Left ventricle myocardium inferior (tissue), 1 donor: ENCODE measurements at regions not wholly inside any gene's neighbourhood (a gene's known extent, or its start where the extent isn't known, plus 50 kb on each side); places are given as distances from the start of the nearest gene placed in this dataset.
"Not testable (repeated sequence)": the region's sequence is repeated elsewhere in the genome, so short reads cannot be mapped to it uniquely, and the experiment has no call there.

Experiments
- DNase-seq: peaks from one replicate; pipeline ENCODE4 v3.0.0-alpha.2; 2020
- H3K27ac ChIP-seq: fragments of 200-600 bp; replicated peaks from 2 replicates; pipeline ENCODE4 v1.8.0; 2021
- H3K27me3 ChIP-seq: fragments of 200-600 bp; 2 replicates; pipeline ENCODE4 v1.8.0; 2021; ENCODE audit warnings: low read depth
- H3K36me3 ChIP-seq: fragments of 200-600 bp; 2 replicates; pipeline ENCODE4 v1.8.0; 2021
- H3K4me1 ChIP-seq: fragments of 200-600 bp; 2 replicates; pipeline ENCODE4 v1.8.0; 2021
- H3K4me3 ChIP-seq: fragments of 200-600 bp; 2 replicates; pipeline ENCODE4 v1.8.0; 2021; ENCODE audit warnings: mild to moderate bottlenecking, moderate library complexity
- H3K9me3 ChIP-seq: fragments of 200-600 bp; replicated peaks from 2 replicates; pipeline ENCODE4 v1.8.0; 2021
- intact Hi-C: fragments of 100-400 bp; cut with micrococcal nuclease; formaldehyde crosslinking; loops from one replicate; pipeline ENCODE4 v1.11.0; 2022
- TF ChIP-seq, protein P1 (sequence below): fragments of 200-600 bp; IDR thresholded peaks from 2 replicates; pipeline ENCODE4 v1.8.0; 2021; ENCODE audit warnings: antibody characterized with exemption, mild to moderate bottlenecking, borderline replicate concordance
- donor health status: DM: no; HTN: yes; CAD: no; lungs with severe emphysema.

DNA sequence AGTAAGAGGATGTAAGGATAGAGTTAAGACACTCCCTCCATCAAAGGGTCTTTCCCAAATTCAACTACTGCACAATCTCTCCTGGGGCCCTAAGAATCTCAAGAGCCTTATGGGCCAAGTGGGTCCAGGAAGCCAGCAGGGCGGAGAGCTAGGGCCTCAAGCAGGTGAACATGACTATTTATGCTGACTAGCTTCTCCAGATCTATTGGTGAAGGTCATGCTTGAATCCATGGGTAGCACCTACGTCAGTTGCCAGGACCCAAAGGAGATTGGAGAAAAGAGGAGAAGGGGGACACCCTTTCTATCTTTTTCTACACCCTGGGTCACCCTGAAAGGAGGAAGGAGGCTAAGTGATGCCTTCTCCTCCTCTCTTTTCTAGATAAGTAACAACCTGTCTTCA, 534.2 kb upstream of the MIS18BP1 start:
- H3K36me3 ChIP-seq = no peaks in the 10 kb centered on the region
- intact Hi-C loops = no loop called here
- no peak overlapping the region for H3K4me3 ChIP-seq
- no peaks in the 10 kb centered on the region for H3K27me3 ChIP-seq
- peaks cover 69% of the 10 kb centered on the region for H3K9me3 ChIP-seq
- no peak for DNase-seq
- H3K27ac ChIP-seq = no peak overlapping the region
- TF ChIP-seq, protein P1, sequence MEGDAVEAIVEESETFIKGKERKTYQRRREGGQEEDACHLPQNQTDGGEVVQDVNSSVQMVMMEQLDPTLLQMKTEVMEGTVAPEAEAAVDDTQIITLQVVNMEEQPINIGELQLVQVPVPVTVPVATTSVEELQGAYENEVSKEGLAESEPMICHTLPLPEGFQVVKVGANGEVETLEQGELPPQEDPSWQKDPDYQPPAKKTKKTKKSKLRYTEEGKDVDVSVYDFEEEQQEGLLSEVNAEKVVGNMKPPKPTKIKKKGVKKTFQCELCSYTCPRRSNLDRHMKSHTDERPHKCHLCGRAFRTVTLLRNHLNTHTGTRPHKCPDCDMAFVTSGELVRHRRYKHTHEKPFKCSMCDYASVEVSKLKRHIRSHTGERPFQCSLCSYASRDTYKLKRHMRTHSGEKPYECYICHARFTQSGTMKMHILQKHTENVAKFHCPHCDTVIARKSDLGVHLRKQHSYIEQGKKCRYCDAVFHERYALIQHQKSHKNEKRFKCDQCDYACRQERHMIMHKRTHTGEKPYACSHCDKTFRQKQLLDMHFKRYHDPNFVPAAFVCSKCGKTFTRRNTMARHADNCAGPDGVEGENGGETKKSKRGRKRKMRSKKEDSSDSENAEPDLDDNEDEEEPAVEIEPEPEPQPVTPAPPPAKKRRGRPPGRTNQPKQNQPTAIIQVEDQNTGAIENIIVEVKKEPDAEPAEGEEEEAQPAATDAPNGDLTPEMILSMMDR = no peak
- H3K4me1 ChIP-seq = no peaks in the 10 kb centered on the region

GRCh38 chr14:45786266-45786665, 533.3 kb upstream of the MIS18BP1 start:
- Histone ChIP-seq H3K27ac (no peak overlapping the region), H3K4me3 (no peak overlapping the region), H3K4me1 (no peaks in the 10 kb centered on the region), H3K27me3 (no peaks in the 10 kb centered on the region), H3K9me3 (peaks cover 78% of the 10 kb centered on the region), H3K36me3 (no peaks in the 10 kb centered on the region)
- no peak for DNase-seq
- TF ChIP-seq, protein P1 = no peak
- intact Hi-C loops = no loop called here

- Histone ChIP-seq H3K4me3 (no peak overlapping the region), H3K27ac (no peak overlapping the region), H3K9me3 (peaks cover 81% of the 10 kb centered on the region), H3K36me3 (no peaks in the 10 kb centered on the region), H3K27me3 (no peaks in the 10 kb centered on the region), H3K4me1 (no peaks in the 10 kb centered on the region)
- intact Hi-C loops = no loop called here
- DNase-seq = no peak
- TF ChIP-seq, protein P1 = no peak
These were observed 532.2 kb upstream of the MIS18BP1 start for GRCh38 chr14:45785240-45785639.

DNA sequence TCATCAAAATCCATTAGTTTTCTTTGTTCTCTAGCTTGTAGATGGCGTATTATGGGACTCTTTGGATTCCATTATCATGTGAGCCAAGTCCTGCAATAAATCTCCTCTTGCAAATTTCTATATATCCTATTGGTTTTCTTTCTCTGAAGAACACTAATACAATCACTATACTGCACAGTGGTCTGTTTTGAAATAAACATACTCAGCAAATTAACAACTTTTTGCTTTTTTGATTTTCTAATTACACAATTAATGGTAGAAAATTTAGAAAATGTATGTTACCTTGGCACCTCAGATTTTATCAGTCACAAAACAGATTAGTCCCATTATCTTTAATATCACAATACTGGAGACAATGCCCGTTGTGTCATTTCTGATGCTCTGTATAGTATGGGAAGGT, 513.2 kb upstream of the MIS18BP1 start:
- H3K4me3 ChIP-seq = no peak overlapping the region
- H3K4me1 ChIP-seq = no peaks in the 10 kb centered on the region
- no peak overlapping the region for H3K27ac ChIP-seq
- peaks cover 18% of the 10 kb centered on the region for H3K9me3 ChIP-seq
- H3K36me3 ChIP-seq = no peaks in the 10 kb centered on the region
- DNase-seq = no peak
- TF ChIP-seq, protein P1 = no peak
- no peaks in the 10 kb centered on the region for H3K27me3 ChIP-seq
- intact Hi-C loops = no loop called here

DNA sequence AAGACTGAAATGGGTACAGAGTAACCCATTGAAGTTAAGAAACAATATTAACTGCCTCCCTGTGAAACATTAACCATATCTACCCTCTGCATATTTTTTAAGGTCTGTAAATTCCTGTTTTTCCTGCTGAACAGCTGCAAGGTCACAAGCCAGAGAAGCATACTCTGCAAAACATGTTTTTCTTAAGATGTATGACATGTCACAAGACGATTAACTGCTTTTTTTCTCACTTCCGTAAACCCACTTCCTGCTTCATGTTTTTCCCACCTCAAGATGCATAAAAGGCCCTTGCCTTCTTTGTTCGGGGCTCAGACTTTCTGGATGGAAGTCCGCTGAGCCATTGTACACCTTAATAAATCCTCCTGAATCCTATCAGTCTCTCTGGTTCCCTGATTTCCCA, 504.7 kb upstream of the MIS18BP1 start:
- no peaks in the 10 kb centered on the region for H3K4me1 ChIP-seq
- H3K9me3 ChIP-seq = peaks cover 78% of the 10 kb centered on the region
- intact Hi-C loops = no loop called here

GRCh38 chr14:45756412-45756811, 503.4 kb upstream of the MIS18BP1 start:
- peaks cover 75% of the 10 kb centered on the region for H3K9me3 ChIP-seq
- H3K36me3 ChIP-seq, DNase-seq, H3K4me3 ChIP-seq, H3K27ac ChIP-seq, H3K4me1 ChIP-seq, intact Hi-C loops, H3K27me3 ChIP-seq: not testable (repeated sequence)

More for the DNA sequence above, 504.7 kb upstream of the MIS18BP1 start:
- Histone ChIP-seq H3K4me3 (no peak overlapping the region), H3K27ac (no peak overlapping the region), H3K27me3 (no peaks in the 10 kb centered on the region), H3K36me3 (no peaks in the 10 kb centered on the region)
- no peak for DNase-seq
- TF ChIP-seq, protein P1 = no peak
